Breast epithelium (tissue), 3 donors: ENCODE measurements at regions not wholly inside any gene's neighbourhood (a gene's known extent, or its start where the extent isn't known, plus 50 kb on each side); places are given as distances from the start of the nearest gene placed in this dataset.

ENCODE experiments used
- POLR2A ChIP-seq: fragments of 450-650 bp; IDR thresholded peaks from one replicate; pipeline ENCODE4 v1.6.1; 2016; ENCODE audit warnings: antibody characterized with exemption, mild to moderate bottlenecking, moderate library complexity
- POLR2AphosphoS5 ChIP-seq, 3 donors: sonication (generic); formaldehyde crosslinking; IDR thresholded peaks; one replicate each; pipeline ENCODE4 v1.6.1; 2017; ENCODE audit warnings: antibody characterized with exemption in 3 of 3
- TF ChIP-seq, protein P1 (sequence below), 3 donors: fragments of 450-650 bp; IDR thresholded peaks; one replicate each; pipeline ENCODE4 v1.5.1; 2016 to 2017; ENCODE audit warnings: antibody characterized with exemption in 3 of 3, mild to moderate bottlenecking in 3 of 3, moderate library complexity in 3 of 3

DNA sequence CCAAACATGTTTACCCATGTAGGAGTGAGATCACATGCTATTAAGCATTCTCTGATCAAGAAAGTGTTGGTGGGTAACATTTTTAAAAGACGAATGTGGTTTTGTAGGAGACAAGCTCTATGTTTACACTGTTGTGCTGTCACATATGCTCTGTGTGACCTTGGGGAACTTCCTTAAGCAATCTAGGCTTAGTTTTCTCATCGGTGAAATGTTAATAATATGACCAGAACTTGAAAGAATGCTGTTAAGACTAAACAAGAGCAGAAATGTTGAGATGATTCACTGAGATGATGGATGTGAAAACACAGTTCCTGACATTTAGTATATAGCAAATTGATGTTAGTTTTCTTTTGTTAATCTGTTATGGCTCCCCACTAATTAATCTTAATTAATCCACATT is 860.9 kb upstream of the CNTNAP5 start:
- TF ChIP-seq, protein P1, sequence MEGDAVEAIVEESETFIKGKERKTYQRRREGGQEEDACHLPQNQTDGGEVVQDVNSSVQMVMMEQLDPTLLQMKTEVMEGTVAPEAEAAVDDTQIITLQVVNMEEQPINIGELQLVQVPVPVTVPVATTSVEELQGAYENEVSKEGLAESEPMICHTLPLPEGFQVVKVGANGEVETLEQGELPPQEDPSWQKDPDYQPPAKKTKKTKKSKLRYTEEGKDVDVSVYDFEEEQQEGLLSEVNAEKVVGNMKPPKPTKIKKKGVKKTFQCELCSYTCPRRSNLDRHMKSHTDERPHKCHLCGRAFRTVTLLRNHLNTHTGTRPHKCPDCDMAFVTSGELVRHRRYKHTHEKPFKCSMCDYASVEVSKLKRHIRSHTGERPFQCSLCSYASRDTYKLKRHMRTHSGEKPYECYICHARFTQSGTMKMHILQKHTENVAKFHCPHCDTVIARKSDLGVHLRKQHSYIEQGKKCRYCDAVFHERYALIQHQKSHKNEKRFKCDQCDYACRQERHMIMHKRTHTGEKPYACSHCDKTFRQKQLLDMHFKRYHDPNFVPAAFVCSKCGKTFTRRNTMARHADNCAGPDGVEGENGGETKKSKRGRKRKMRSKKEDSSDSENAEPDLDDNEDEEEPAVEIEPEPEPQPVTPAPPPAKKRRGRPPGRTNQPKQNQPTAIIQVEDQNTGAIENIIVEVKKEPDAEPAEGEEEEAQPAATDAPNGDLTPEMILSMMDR (IDR thresholded peaks at IDR 0.05): no peak
- TF ChIP-seq POLR2AphosphoS5 (IDR thresholded peaks at IDR 0.05): no peak
- no peak for TF ChIP-seq POLR2A
